Thyroid gland (tissue), 4 donors: ENCODE measurements at regions not wholly inside any gene's neighbourhood (a gene's known extent, or its start where the extent isn't known, plus 50 kb on each side); places are given as distances from the start of the nearest gene placed in this dataset.

ENCODE experiments used
- CTCF ChIP-seq, 6 experiments: fragments of 200-600 bp in 3 of 6; fragments of 450-650 bp in 3 of 6; sonication (generic) in 3 of 6; IDR thresholded peaks; one replicate each; pipeline ENCODE4 v1.5.1; 2016 to 2019; ENCODE audit warnings: antibody characterized with exemption in 6 of 6, mild to moderate bottlenecking in 2 of 6, inconsistent platforms in 1 of 6, moderate library complexity in 1 of 6
- POLR2A ChIP-seq, 2 donors: fragments of 450-650 bp; IDR thresholded peaks; one replicate each; pipeline ENCODE4 v1.6.1; 2017; ENCODE audit warnings: antibody characterized with exemption in 2 of 2, mild to moderate bottlenecking in 2 of 2, moderate library complexity in 1 of 2

GRCh38 chr3:31235062-31235700 is 297.5 kb upstream of the STT3B start:
- no peak for TF ChIP-seq CTCF (IDR thresholded peaks at IDR 0.05)
- TF ChIP-seq POLR2A (IDR thresholded peaks at IDR 0.05): no peak
